Transverse colon (tissue), 3 donors: ENCODE measurements at regions not wholly inside any gene's neighbourhood (a gene's known extent, or its start where the extent isn't known, plus 50 kb on each side); places are given as distances from the start of the nearest gene placed in this dataset.

Experiments used
- CTCF ChIP-seq, 5 experiments: fragments of 200-600 bp in 3 of 5; fragments of 450-650 bp in 2 of 5; sonication (generic) in 3 of 5; IDR thresholded peaks; 1 replicate in 2 of 5; 2 replicates in 3 of 5; pipeline ENCODE4 v1.5.1; 2016 to 2017; ENCODE audit warnings: antibody characterized with exemption in 5 of 5, inconsistent platforms in 3 of 5, mild to moderate bottlenecking in 2 of 5, moderate library complexity in 1 of 5
- EP300 ChIP-seq: sonication (generic); formaldehyde crosslinking; IDR thresholded peaks from one replicate; pipeline ENCODE4 v1.6.1; 2017; ENCODE audit warnings: antibody characterized with exemption, low read depth
- POLR2A ChIP-seq: fragments of 450-650 bp; IDR thresholded peaks from one replicate; pipeline ENCODE4 v1.6.1; 2016; ENCODE audit warnings: antibody characterized with exemption, mild to moderate bottlenecking, moderate library complexity

GRCh38 chr4:60709061-60709460, 491.1 kb upstream of the ADGRL3 start:
- TF ChIP-seq CTCF (IDR thresholded peaks at IDR 0.05) (no peak), POLR2A (no peak), EP300 (no peak)
